ENCODE measurements at regions not wholly inside any gene's neighbourhood (a gene's known extent, or its start where the extent isn't known, plus 50 kb on each side); places are given as distances from the start of the nearest gene placed in this dataset.

DNA sequence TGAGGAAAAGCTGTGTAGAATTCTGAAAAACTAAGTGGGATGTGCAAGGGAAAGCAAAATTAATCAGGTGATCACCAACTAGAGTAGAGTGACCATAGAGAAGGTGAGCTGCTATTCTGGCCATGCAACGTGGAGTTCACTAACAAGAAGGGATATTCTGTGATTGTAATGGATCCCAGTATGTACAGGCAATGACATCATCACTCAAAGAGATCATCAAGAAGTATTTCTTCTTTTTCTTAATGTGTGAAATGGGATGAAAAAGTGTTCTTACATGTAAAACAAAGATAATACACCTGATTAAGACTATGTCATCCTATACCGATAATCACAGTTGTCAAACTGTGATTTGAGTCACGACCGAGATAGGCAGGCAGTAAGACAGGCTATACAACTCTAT, 101.2 kb downstream of the SMPDL3A start:
- DNase-seq (ENCODE audit: low spot score in 2 of 2) = no peak
- no peak overlapping the region for H3K4me3 ChIP-seq
- no peaks in the 10 kb centered on the region for H3K36me3 ChIP-seq
- no peaks in the 10 kb centered on the region for H3K9me3 ChIP-seq
- no peak overlapping the region for H3K27ac ChIP-seq
- H3K27me3 ChIP-seq = no peaks in the 10 kb centered on the region
- TF ChIP-seq EP300 (IDR thresholded peaks at IDR 0.05) (no peak), POLR2A (IDR thresholded peaks at IDR 0.05) (no peak)
- TF ChIP-seq, protein P1, sequence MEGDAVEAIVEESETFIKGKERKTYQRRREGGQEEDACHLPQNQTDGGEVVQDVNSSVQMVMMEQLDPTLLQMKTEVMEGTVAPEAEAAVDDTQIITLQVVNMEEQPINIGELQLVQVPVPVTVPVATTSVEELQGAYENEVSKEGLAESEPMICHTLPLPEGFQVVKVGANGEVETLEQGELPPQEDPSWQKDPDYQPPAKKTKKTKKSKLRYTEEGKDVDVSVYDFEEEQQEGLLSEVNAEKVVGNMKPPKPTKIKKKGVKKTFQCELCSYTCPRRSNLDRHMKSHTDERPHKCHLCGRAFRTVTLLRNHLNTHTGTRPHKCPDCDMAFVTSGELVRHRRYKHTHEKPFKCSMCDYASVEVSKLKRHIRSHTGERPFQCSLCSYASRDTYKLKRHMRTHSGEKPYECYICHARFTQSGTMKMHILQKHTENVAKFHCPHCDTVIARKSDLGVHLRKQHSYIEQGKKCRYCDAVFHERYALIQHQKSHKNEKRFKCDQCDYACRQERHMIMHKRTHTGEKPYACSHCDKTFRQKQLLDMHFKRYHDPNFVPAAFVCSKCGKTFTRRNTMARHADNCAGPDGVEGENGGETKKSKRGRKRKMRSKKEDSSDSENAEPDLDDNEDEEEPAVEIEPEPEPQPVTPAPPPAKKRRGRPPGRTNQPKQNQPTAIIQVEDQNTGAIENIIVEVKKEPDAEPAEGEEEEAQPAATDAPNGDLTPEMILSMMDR (IDR thresholded peaks at IDR 0.05) = no peak
- no peaks in the 10 kb centered on the region for H3K4me1 ChIP-seq
- WGBS, 2 donors = 82 to 92% methylated on average over 4 of the region's 4 CpGs

GRCh38 chr6:122894791-122895190, 101.2 kb upstream of the CLVS2 start:
- H3K27me3 ChIP-seq = no peaks in the 10 kb centered on the region
- no peak for DNase-seq (ENCODE audit: low spot score in 2 of 2)
- no peak for TF ChIP-seq EP300 (IDR thresholded peaks at IDR 0.05)
- TF ChIP-seq POLR2A (IDR thresholded peaks at IDR 0.05) = no peak
- TF ChIP-seq, protein P1 (IDR thresholded peaks at IDR 0.05) = no peak

DNA sequence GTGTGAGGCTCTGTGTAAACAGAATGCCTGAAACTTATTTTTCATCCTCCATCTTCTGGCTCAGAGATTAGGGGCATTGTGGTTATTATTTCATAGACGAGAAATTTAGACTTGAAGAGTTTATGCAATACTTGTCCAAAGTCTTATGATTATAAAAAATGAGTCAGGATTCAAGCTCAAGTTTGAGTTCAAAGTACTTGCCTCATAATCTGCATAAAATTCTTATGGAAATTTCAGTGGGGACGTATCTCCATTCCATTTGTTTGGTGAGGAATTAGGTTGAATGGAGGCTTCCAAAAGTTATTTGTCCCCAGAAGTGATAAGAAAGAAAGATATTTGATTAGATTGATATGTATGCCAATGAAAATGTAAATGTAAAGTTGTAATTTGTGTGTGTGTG, 93.7 kb upstream of the CLVS2 start:
- 65 to 73% methylated on average over 2 of the region's 2 CpGs for WGBS, 2 donors
- Histone ChIP-seq H3K4me1 (no peaks in the 10 kb centered on the region), H3K27ac (no peak overlapping the region), H3K4me3 (no peak overlapping the region), H3K27me3 (no peaks in the 10 kb centered on the region), H3K36me3 (no peaks in the 10 kb centered on the region), H3K9me3 (no peaks in the 10 kb centered on the region)
- TF ChIP-seq POLR2A (IDR thresholded peaks at IDR 0.05) (no peak), EP300 (IDR thresholded peaks at IDR 0.05) (no peak)
- TF ChIP-seq, protein P1 (IDR thresholded peaks at IDR 0.05) = no peak
- no peak for DNase-seq (ENCODE audit: low spot score in 2 of 2)

More at GRCh38 chr6:122894791-122895190, 101.2 kb upstream of the CLVS2 start:
- Histone ChIP-seq H3K4me3 (no peak overlapping the region), H3K4me1 (no peaks in the 10 kb centered on the region), H3K9me3 (no peaks in the 10 kb centered on the region), H3K27ac (no peak overlapping the region), H3K36me3 (no peaks in the 10 kb centered on the region)

DNA sequence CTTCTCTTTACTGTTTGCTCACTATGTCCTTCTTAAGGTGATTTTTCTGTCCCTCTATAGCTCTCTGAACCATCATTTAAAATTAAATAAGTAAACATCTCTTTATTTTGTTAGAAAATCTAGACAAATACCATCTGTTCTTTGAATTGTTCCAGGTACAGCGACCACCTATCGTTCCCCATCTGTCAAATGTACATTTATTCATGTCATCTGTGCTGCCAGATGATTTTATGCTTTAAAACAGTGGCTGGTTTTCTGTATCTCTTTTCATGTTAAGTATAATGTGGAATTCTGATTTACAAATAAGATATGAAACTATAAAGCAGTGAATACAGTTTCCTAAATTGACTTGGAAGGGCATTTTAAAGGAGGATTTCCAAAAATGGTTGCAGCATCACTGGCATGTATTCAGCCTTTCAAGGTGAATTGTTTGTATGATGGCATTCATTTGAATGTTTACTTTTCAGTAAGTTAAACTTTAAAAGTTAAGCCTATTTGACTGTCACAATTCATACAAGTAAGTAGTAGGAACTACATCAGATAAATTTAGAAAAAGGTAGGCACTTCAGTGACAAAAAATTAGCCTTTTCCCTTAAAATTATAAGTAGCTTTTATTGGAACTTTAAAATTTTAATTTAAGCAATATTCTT, 92.6 kb upstream of the CLVS2 start:
- Histone ChIP-seq H3K9me3 (no peaks in the 10 kb centered on the region), H3K36me3 (no peaks in the 10 kb centered on the region), H3K27ac (no peak overlapping the region)

GRCh38 chr6:122904166-122904565, 91.9 kb upstream of the CLVS2 start:
- Histone ChIP-seq H3K27ac (no peak overlapping the region), H3K4me1 (no peaks in the 10 kb centered on the region), H3K4me3 (no peak overlapping the region), H3K36me3 (no peaks in the 10 kb centered on the region), H3K27me3 (no peaks in the 10 kb centered on the region), H3K9me3 (no peaks in the 10 kb centered on the region)
- no peak for TF ChIP-seq EP300 (IDR thresholded peaks at IDR 0.05)
- TF ChIP-seq, protein P1 (IDR thresholded peaks at IDR 0.05) = no peak
- no peak for TF ChIP-seq POLR2A (IDR thresholded peaks at IDR 0.05)
- no peak for DNase-seq (ENCODE audit: low spot score in 2 of 2)
- WGBS, 2 donors = 66 to 70% methylated on average over 5 of the region's 5 CpGs

More for the DNA sequence above, 92.6 kb upstream of the CLVS2 start:
- no peak overlapping the region for H3K4me3 ChIP-seq
- 78 to 85% methylated on average over 2 of the region's 2 CpGs for WGBS, 2 donors
- H3K27me3 ChIP-seq = no peaks in the 10 kb centered on the region
- TF ChIP-seq, protein P1 (IDR thresholded peaks at IDR 0.05) = no peak
- no peak for TF ChIP-seq EP300 (IDR thresholded peaks at IDR 0.05)
- no peak for TF ChIP-seq POLR2A (IDR thresholded peaks at IDR 0.05)
- no peak for DNase-seq (ENCODE audit: low spot score in 2 of 2)
- H3K4me1 ChIP-seq = no peaks in the 10 kb centered on the region

Measured in tibial nerve (tissue), 4 donors.